Ishikawa (cell line): ENCODE measurements at regions not wholly inside any gene's neighbourhood (a gene's known extent, or its start where the extent isn't known, plus 50 kb on each side); places are given as distances from the start of the nearest gene placed in this dataset.

Experiments
- CREB1 ChIP-seq: IDR thresholded peaks from 2 replicates; pipeline ENCODE4 v1.6.1; 2012; ENCODE audit warnings: low read depth
- MAX ChIP-seq: IDR thresholded peaks from 2 replicates; pipeline ENCODE4 v1.6.1; 2012
- RAD21 ChIP-seq: IDR thresholded peaks from 2 replicates; pipeline ENCODE4 v1.6.1; 2012; ENCODE audit warnings: low read depth
- REST ChIP-seq: IDR thresholded peaks from 2 replicates; pipeline ENCODE4 v1.6.1; 2012; ENCODE audit warnings: low read depth, mild to moderate bottlenecking
- USF1 ChIP-seq: IDR thresholded peaks from 2 replicates; pipeline ENCODE4 v1.6.1; 2012

- TF ChIP-seq USF1 (no peak), REST (no peak), MAX (no peak), RAD21 (no peak), CREB1 (no peak)
These were observed 86.4 kb upstream of the MED14 start for GRCh38 chrX:40821780-40822179.
